NCI-H2029 treated with DMSO at 0.1 percent for 48 hours (cell line): ENCODE measurements at regions not wholly inside any gene's neighbourhood (a gene's known extent, or its start where the extent isn't known, plus 50 kb on each side); places are given as distances from the start of the nearest gene placed in this dataset.

ENCODE experiments used
- DNase-seq: peaks from one replicate; lab custom pipeline; 2025; lab: John Stamatoyannopoulos, UW

DNA sequence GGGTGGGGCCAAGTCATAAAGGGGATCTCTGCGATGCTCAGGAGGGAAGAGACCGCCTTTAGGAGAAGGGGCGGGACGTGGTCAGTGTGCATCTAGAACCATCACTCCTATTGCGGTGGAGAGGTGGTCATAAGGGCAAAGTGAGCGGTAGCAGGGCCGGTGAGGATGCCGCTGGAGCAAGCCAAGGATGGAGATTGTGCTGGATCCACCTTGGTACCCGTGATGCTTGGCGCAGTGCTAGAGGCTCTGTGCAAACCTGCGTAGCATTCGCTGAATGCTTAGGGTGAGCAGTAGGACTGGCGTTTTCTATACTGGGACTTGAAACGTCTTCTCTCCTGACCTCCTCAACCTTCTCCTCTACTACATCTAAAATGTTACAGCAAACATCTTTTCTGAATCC, 294.2 kb downstream of the FGF9 start:
- DNase-seq = no peak

DNA sequence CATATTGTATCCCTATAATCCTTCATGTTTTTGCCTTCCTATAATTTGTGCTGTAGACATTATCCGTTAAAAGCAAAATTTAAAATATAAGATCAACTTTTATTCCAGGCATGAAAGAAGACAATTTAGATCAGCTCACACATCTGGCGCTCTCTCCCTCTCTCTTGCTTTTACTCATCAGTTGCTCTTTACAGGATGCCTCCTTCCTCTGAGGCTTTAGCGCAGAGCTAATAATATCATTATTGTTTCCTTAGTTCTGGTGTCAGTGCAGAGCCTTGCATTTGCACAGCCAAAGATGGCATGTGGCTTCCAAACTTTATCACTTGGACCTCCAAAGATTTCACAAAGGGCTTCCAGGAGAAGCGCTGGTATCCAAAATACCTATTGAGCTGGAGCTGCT, 295.1 kb downstream of the FGF9 start:
- DNase-seq = no peak

GRCh38 chr13:21967871-21968270, 297.0 kb downstream of the FGF9 start:
- DNase-seq = no peak

DNA sequence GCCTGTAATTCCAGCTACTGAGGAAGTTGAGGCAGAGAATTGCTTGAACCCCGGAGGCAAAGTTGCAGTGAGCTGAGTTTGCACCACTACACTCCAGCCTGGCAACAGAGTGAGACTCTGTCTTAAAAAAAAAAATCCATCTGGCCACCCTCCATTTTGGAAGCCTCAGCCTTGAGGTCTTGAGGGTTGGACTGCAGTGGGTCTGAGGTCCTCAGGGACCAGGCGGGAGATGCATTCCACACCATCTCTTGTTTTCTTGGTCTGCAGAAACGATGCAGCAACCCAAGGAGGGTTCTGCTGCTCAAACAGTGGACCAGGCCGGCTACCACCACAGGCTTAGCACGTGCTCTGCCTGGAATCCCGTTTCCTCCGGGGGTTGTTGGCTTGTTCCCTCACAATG, 299.3 kb downstream of the FGF9 start:
- no peak for DNase-seq

DNA sequence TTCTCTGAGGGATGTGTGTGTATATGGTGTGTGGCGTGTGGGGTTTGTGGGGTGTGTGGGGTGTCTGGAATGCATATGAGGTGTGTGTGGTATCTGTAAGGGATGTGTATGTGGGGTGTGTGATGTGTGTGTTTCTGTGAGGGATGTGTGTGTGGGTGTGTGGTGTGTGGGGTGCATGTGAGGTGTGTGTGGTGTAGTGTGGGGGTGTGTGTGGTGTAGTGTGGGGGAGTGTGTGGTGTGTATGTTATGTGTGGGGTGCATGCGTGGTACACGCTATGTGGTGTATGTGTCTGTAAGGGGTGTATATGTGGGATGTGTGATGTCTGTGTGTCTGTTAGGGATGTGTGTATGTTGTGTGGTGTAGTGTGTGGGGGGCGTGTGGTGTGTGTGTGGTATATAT, 300.0 kb downstream of the FGF9 start:
- DNase-seq = no peak

DNA sequence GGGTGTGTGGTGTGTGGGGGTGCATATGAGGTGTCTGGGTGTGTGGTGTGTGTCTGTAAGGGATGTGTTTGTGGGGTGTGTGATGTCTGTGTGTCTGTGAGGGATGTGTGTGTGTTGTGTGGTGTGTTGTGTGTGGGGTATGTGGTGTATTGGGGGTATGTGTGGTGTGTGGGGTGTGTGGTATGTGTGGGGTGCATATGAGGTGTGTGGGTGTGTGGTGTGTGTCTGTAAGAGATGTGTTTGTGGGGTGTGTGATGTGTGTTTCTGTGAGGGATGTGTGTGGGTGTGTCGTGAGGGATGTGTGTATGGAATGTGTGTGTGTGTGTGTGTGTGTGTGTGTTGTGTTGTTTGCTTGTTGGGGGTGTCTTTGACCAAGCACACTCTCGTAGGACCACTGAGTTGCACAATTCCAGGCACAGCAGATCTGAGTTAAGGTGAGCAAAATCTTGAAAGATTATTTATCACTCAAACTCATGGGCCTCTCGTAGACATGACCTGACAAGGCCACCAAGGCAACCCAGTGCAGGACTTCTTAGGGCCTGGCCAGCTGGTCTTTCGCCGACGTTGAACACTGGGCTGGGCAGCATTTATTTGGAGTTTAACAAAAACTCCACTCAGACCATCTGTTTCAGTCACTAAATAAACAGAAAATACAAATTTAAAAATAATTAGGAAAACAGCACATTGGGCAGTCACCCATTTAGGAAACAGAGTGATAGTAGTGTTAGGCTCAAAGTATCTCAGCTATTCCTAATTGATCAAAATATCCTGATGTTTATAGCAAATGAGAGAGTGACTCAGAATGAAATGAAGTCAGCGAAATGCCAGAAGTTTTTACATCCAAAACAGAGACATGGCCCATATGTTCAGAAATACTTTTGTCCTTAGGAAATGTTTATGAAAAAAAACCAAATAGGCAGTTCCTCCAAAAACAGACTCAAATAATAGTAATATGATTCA, 301.1 kb downstream of the FGF9 start:
- DNase-seq = no peak

DNA sequence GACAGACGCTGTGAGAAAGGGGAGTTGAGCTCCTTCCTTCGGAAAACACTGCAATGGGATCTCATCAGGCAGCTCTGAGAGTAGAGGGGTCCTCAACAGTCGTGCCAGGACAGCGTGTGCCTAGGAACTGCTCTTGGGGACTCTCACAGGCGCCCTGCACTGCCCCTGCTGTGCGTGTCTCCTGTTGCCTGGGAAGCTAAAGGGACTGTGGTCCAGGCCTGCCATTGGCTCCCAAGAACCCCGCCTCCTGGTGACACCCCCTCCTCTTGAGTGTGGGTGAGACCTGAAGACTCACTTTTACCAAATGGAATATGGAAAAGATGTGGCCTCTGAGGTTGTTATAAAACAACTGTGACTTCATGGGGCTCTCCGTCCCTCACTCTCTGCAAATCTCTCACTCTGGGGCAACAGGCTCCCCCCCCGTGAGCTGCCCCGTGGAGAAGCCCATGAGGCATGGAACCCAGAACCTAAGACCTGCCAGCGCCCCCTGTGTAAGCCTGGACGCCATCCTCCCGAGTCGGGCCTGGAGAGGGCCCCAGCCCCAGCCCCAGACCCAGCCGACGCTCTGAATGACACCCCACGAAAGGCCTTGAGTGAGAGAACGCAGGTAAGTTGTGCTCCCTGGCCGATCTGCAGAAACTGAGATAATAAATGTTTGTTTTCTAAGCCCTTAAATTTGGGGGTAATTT, 302.7 kb downstream of the FGF9 start:
- no peak for DNase-seq

DNA sequence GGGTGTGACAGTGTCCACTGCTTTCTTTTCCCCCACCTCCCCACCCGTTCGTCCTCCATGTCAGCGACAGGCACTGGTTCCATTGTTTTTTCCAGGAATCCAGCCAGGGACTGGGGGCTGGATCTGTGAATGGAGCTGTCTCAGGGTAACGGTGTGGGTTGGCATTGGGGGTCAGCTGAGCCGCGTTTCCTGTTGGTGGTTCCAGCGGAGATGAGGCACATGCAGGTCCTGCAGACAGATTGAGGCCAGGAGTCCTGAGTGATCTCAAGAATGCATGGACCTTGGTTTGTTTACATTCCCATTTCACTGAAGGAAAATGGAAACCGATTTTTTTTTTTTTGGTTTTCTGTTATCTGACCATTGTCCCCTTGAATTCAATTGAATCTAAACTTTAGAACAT, 303.9 kb downstream of the FGF9 start:
- no peak for DNase-seq

DNA sequence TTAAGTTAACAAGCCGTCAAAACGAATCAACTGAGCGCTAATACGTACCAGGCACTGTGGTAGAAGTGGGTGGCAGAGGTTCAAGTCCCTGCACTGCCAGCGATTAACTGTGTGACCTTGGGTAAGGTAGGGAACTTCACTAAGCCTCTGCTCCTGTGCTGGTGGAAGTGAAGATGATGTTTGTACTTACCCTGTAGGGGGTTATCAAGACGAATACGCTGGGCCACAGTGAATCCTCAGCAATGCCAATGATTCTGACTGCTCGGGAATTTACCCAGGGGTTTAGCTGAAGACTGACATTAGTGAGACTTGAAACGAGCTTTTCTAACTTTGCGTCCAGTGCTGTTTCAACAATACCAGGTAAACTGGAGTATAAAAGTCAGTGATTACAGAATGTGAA, 305.3 kb downstream of the FGF9 start:
- DNase-seq = no peak

- no peak for DNase-seq
Measured at GRCh38 chr13:21979161-21979806, 308.4 kb downstream of the FGF9 start.

DNA sequence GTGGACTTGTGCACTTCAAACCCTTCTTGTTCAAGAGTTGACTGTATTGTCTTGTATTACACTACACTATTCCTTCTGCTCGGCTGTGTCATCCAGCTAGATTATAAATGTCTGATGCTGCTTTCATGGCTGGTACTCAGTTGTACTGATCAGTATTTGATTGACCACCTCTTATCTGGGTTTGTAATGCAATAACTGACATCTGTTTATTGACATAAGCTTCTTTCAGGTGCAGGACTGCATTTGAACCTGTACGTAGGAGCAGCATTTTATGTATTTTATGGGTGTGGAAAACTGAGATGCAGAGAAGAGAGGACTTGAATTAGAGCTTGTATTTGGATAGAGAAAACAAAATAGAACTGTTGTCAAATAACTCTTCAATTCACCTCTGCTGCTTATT, 309.2 kb downstream of the FGF9 start:
- no peak for DNase-seq

DNA sequence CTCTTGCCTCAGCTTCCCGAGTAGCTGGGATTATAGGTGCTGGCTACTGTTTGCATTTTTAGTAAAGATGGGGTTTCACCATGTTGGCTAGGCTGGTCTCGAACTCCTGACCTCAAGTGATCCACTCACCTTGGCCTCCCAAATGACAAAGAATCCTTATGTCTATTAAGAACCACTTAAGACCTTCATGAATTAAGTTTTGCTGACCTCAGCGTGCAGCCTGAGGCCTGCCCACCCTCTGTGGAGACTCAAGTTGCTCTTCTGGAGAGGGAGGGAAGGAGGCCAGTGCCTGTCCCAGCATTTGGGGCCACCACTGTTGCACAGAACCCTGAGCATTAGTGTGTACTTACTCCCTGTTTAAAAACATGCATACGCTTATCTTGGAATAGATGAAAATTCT, 313.3 kb downstream of the FGF9 start:
- no peak for DNase-seq

GRCh38 chr13:21986602-21987001, 315.7 kb downstream of the FGF9 start:
- DNase-seq = no peak

DNA sequence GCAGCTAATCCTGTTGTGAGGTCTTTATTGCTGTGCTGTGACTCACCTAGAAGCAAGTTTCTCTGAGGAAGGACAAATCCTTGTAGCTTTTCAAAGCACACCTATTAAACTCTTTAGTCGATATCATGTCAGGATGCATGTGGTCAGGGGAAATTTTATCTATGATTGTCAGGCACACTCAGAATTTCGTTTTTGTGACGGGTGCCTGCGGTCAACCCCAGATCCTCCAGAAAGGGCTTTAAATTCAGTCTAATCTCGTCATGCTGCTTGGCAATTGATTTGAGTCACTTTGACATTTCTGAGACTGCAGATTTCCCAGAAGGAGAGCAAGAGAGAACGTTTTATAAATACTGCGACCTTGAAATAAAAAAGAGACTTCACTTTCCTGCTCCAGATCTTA, 316.9 kb downstream of the FGF9 start:
- DNase-seq = no peak

DNA sequence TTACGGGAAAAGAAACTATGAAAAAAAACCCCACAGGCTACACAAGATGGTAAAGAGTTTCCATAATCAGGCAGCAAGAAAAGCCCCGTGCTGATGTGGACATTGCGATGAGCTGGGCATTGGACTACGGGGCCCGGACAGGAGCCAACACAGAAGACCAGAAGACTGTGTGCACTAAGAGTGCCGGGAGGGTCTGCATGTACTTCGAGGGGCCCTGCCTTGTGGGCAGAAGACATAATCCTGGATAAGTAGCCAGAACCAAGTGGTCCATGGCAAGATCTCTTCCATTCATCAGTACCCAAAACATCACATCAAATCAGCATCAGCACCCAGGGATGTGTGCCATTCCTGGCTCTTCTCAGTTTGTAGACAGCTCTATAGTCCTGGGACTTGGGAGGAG, 317.8 kb downstream of the FGF9 start:
- no peak for DNase-seq

- no peak for DNase-seq
Measured at GRCh38 chr13:21996049-21996448, 325.2 kb downstream of the FGF9 start.

DNA sequence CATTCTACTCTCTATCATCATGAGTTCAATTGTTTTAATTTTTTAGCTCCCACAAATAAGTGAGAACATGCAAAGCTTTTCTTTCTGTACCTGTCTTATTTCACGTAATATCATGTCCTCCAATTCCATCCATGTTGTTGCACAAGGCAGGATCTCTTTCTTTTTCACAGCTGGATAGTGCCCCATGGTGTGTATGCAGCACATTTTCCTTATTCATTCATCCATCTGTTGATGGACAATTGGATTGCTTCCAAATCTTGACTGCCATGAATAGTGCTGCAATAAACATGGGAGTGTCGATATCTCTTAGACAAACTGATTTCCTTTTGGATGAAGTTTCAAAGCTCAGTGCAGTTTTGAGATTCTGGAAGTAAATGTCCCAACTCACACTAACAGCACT, 326.9 kb downstream of the FGF9 start:
- no peak for DNase-seq

DNA sequence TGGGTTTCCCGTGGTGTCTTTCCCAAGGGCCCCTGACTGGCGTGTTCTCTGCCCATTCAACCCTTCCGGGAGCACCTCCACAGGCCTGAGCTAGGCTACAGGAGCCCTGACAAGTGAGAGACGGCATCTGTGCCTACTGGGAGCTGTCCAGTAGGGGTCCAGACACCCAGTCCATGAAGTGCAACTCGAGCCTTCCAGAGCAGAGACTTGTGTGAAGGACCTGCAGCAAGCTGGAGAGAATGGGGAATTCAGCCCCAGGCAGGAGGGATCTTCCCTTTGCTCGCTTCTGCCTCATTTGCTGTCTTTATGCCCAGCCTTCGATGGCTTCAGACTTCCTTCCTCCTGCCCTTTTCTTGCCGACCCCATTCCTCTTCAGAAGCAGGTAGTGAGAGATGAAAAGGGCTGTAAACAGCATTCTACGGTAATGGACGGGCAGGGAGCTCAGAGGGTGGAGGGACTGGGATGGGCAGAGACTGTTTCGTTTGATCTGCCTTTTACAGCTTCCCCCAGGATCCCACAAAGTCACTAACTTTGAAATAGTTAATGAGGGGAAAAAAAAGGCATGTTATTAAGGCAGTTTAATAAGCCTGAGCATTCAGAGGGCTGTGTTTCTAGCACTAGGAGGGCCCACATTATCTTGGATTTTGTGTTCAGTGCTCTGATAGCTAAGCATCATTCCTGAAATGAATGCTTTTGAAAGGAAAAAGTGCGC, 327.6 kb downstream of the FGF9 start:
- no peak for DNase-seq

GRCh38 chr13:21999666-22000065, 328.8 kb downstream of the FGF9 start:
- DNase-seq = no peak

DNA sequence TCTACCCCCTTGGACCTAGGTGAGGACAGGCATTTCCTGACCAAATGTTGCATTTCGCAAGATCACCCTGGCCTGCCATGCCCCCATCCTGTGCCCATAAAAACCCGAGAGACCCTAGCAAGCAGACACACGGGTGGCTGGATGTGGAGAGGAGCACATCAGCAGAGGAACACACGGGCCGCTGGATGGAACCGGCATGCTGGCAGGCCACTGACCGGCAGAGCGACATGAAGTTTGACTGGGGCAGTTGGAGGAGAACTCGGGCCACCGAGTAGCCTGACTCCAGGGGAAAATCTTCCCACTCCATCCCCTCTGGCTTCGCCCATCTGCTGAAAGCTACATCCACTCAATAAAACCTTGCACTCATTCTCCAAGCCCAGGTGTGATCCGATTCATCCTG, 329.3 kb downstream of the FGF9 start:
- DNase-seq = no peak

DNA sequence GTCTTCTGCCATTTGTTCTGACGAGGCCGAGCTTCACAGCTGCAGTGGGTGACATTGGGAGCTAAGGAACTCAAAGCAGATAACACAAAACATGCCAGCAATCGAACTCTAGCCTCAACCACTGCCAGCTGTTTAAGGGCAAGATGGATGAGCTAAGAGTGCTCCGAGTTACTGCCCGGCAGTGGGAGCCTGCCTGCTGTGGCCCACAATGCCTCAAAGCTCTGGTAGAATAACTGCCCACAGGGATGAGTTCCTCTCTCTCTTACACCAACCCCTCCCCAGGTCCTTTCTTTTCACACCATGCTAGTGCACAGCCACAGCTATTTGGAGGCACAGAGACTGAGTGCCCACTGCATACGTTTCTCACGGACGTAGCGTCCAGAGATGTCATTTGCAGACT, 330.5 kb downstream of the FGF9 start:
- DNase-seq = no peak

- DNase-seq = no peak
Measured at GRCh38 chr13:22002893-22003292, 332.0 kb downstream of the FGF9 start.
